ENCODE measurements at regions not wholly inside any gene's neighbourhood (a gene's known extent, or its start where the extent isn't known, plus 50 kb on each side); places are given as distances from the start of the nearest gene placed in this dataset.

- TF ChIP-seq CTCF (IDR thresholded peaks at IDR 0.05) = no peak
- TF ChIP-seq POLR2A (IDR thresholded peaks at IDR 0.05) = no peak
These were observed 444.6 kb downstream of the HTR7 start for GRCh38 chr10:90413196-90413595.
